Mesothelial cell of epicardium (in vitro differentiated cells): ENCODE measurements at regions not wholly inside any gene's neighbourhood (a gene's known extent, or its start where the extent isn't known, plus 50 kb on each side); places are given as distances from the start of the nearest gene placed in this dataset.

Experiments
- DNase-seq, 2 experiments: peaks; one replicate each; pipeline ENCODE4 v3.0.0; 2021; ENCODE audit warnings: low spot score in 2 of 2; ENCODE audit not compliant: unreplicated experiment in 2 of 2
- H3K27ac Mint-ChIP-seq: 2 replicates; pipeline ENCODE4 v1.8.0; 2021; ENCODE audit warnings: mixed read lengths
- H3K27me3 Mint-ChIP-seq: 2 replicates; pipeline ENCODE4 v1.8.0; 2021; ENCODE audit warnings: low read depth, mixed read lengths
- H3K36me3 Mint-ChIP-seq: 2 replicates; pipeline ENCODE4 v1.8.0; 2021; ENCODE audit warnings: mixed read lengths
- H3K4me1 Mint-ChIP-seq: 2 replicates; pipeline ENCODE4 v1.8.0; 2021; ENCODE audit warnings: mixed read lengths
- H3K4me3 Mint-ChIP-seq: 2 replicates; pipeline ENCODE4 v1.8.0; 2021; ENCODE audit warnings: mild to moderate bottlenecking, moderate library complexity, mixed read lengths
- H3K9me3 Mint-ChIP-seq: 2 replicates; pipeline ENCODE4 v1.8.0; 2021; ENCODE audit warnings: mixed read lengths
- CTCF ChIP-seq: fragments of 200-600 bp; sonication (generic); IDR thresholded peaks from one replicate; pipeline ENCODE4 v1.5.0; 2021; ENCODE audit warnings: antibody characterized with exemption; ENCODE audit not compliant: unreplicated experiment

- no peaks in the 10 kb centered on the region for H3K27me3 Mint-ChIP-seq
- H3K9me3 Mint-ChIP-seq = no peaks in the 10 kb centered on the region
- no peaks in the 10 kb centered on the region for H3K36me3 Mint-ChIP-seq
- no peak overlapping the region for H3K4me3 Mint-ChIP-seq
- no peak for DNase-seq
- TF ChIP-seq CTCF = no peak
- H3K4me1 Mint-ChIP-seq = peaks cover 21% of the 10 kb centered on the region
- no peak overlapping the region for H3K27ac Mint-ChIP-seq
Measured at GRCh38 chr2:12543076-12543977, 173.4 kb upstream of the TRIB2 start.

DNA sequence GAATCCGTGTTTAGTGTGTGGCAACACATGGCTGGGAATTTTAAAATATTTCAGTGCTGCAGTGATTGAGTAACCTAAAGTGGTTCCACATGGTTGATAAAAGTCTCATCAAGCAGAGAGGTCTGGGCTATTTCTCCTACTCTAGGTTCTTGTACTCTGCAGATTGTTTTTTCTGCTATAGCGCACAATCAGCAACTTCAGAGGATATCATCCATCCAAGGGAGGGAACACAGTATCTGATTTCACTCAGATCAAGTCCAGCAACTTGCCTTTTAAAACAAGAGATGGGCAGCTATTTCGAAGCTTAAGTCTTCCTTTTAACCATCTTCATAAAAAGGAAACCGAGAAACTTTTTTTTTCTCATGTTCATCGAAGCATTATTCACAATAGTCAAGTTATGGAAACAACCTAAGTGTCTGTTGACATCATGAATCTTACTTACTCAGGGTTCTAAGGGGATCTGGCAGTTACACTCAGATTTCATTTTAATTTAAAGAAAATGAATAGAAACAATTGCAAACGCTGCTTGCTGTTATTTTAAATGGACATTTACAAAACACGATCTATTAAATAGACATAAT is 172.7 kb upstream of the TRIB2 start:
- H3K4me3 Mint-ChIP-seq = no peak overlapping the region
- no peak for DNase-seq
- H3K27me3 Mint-ChIP-seq = no peaks in the 10 kb centered on the region
- peaks cover 20% of the 10 kb centered on the region for H3K4me1 Mint-ChIP-seq
- H3K9me3 Mint-ChIP-seq = no peaks in the 10 kb centered on the region
- TF ChIP-seq CTCF = no peak
- no peak overlapping the region for H3K27ac Mint-ChIP-seq
- H3K36me3 Mint-ChIP-seq = no peaks in the 10 kb centered on the region

- Mint-ChIP-seq H3K36me3 (no peaks in the 10 kb centered on the region), H3K27me3 (no peaks in the 10 kb centered on the region), H3K4me1 (peaks cover 10% of the 10 kb centered on the region), H3K9me3 (peaks cover 4% of the 10 kb centered on the region), H3K27ac (no peak overlapping the region), H3K4me3 (no peak overlapping the region)
- DNase-seq = no peak
- no peak for TF ChIP-seq CTCF
Measured at GRCh38 chr2:12547566-12548170, 169.1 kb upstream of the TRIB2 start.

GRCh38 chr2:12548906-12549305 is 167.8 kb upstream of the TRIB2 start:
- Mint-ChIP-seq H3K9me3 (peaks cover 4% of the 10 kb centered on the region), H3K36me3 (no peaks in the 10 kb centered on the region), H3K4me1 (peaks cover 3% of the 10 kb centered on the region), H3K27ac (no peak overlapping the region), H3K27me3 (no peaks in the 10 kb centered on the region), H3K4me3 (no peak overlapping the region)
- TF ChIP-seq CTCF = no peak
- DNase-seq = no peak

DNA sequence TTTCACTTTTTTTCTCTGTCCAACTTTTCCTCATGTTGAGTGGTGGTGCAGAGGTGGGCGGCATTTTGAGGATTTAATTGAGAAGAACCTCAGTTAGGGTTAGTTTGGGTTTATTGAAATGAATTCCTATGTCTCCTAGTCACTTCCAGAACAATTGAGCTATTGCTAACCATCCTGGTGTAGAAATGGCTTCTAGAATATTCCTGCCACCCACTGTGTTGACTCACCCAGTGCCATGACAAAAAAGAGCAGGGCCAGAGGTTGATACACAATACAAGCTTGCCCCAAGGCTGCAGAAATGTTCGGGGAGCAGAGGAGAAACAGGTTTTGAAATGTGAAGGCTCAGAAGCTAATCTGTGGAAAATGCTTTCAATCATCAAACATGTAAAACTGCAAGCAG is 167.1 kb upstream of the TRIB2 start:
- Mint-ChIP-seq H3K27me3 (no peaks in the 10 kb centered on the region), H3K36me3 (no peaks in the 10 kb centered on the region), H3K27ac (no peak overlapping the region), H3K4me1 (peaks cover 2% of the 10 kb centered on the region), H3K9me3 (peaks cover 4% of the 10 kb centered on the region), H3K4me3 (no peak overlapping the region)
- no peak for TF ChIP-seq CTCF
- DNase-seq = no peak
